Activated CD4-positive, alpha-beta memory T cell treated with anti-CD3 and anti-CD28 coated beads, Interleukin-2, amount 10 ng/mL, durations not matched to agents 7 days and 5 days (primary cell): ENCODE measurements at regions not wholly inside any gene's neighbourhood (a gene's known extent, or its start where the extent isn't known, plus 50 kb on each side); places are given as distances from the start of the nearest gene placed in this dataset.

Experiments used
- CTCF ChIA-PET: fragments of 350-600 bp; sonication (Branson Sonifier 250); formaldehyde crosslinking; loops from one replicate; lab custom pipeline; 2021; ENCODE audit warnings: antibody characterized with exemption, inconsistent platforms; lab: Charles Lee
- POLR2A ChIA-PET: fragments of 350-600 bp; sonication (Branson Sonifier 250); formaldehyde crosslinking; loops from one replicate; lab custom pipeline; 2021; ENCODE audit warnings: antibody characterized with exemption; lab: Charles Lee
- DNase-seq: peaks from one replicate; pipeline ENCODE4 v3.0.0-alpha.2; 2020
- H3K27ac Mint-ChIP-seq: one replicate; pipeline ENCODE4 v1.8.0; 2021; ENCODE audit warnings: mild to moderate bottlenecking, mixed read lengths
- H3K27me3 Mint-ChIP-seq: one replicate; pipeline ENCODE4 v1.8.0; 2021; ENCODE audit warnings: mixed read lengths
- H3K36me3 Mint-ChIP-seq: one replicate; pipeline ENCODE4 v1.8.0; 2021; ENCODE audit warnings: low read depth, mixed read lengths
- H3K4me1 Mint-ChIP-seq: one replicate; pipeline ENCODE4 v1.8.0; 2021; ENCODE audit warnings: mixed read lengths
- H3K4me3 Mint-ChIP-seq: one replicate; pipeline ENCODE4 v1.8.0; 2021; ENCODE audit warnings: mild to moderate bottlenecking, mixed read lengths
- H3K9me3 Mint-ChIP-seq: one replicate; pipeline ENCODE4 v1.8.0; 2021; ENCODE audit warnings: mixed read lengths

GRCh38 chr2:192887337-192887736, 692.6 kb upstream of the TMEFF2 start:
- CTCF ChIA-PET, result no interaction called here
- no peaks in the 10 kb centered on the region for H3K36me3 Mint-ChIP-seq

GRCh38 chr2:192886636-192887035, 691.9 kb upstream of the TMEFF2 start:
- no peaks in the 10 kb centered on the region for H3K36me3 Mint-ChIP-seq
- no peak for DNase-seq
- peaks cover 2% of the 10 kb centered on the region for H3K9me3 Mint-ChIP-seq
- no peak overlapping the region for H3K4me3 Mint-ChIP-seq
- H3K27ac Mint-ChIP-seq, result no peak overlapping the region
- ChIA-PET POLR2A (no interaction called here), CTCF (no interaction called here)
- no peaks in the 10 kb centered on the region for H3K27me3 Mint-ChIP-seq
- no peaks in the 10 kb centered on the region for H3K4me1 Mint-ChIP-seq

More at GRCh38 chr2:192887337-192887736, 692.6 kb upstream of the TMEFF2 start:
- no peak for DNase-seq
- H3K27ac Mint-ChIP-seq, result no peak overlapping the region
- H3K9me3 Mint-ChIP-seq, result peaks cover 2% of the 10 kb centered on the region
- no peak overlapping the region for H3K4me3 Mint-ChIP-seq
- POLR2A ChIA-PET, result no interaction called here
- H3K27me3 Mint-ChIP-seq, result no peaks in the 10 kb centered on the region
- no peaks in the 10 kb centered on the region for H3K4me1 Mint-ChIP-seq

DNA sequence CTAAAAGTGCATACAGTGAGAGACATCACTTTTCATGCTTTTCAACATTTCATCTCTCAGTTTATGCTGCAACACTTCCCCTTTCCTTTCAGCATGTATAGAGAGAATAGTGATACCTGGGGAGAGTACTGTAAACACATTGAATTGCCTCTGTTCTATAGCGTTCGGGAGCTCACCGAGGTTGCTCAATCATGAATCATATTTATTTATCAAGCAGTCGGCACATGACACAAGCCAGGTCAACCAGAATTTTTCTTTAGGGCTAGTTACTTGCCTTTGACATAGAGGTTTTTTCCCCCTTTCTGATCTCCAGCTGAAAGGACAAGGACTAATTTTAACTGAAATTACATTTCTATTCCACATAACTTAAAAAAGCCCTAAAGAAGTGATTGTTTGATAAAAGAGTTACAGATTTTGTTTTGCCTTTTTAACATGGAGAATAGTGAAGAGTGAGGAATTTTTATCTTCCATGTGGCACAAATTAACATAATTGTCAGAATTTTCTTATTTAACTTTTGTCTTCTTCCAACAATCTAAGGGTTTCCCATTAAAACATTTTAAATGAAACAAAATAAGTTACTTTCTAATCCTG, 690.9 kb upstream of the TMEFF2 start:
- H3K4me3 Mint-ChIP-seq, result no peak overlapping the region
- ChIA-PET POLR2A (no interaction called here), CTCF (no interaction called here)
- H3K9me3 Mint-ChIP-seq, result peaks cover 2% of the 10 kb centered on the region
- no peak for DNase-seq
- H3K27me3 Mint-ChIP-seq, result no peaks in the 10 kb centered on the region
- H3K36me3 Mint-ChIP-seq, result no peaks in the 10 kb centered on the region
- no peaks in the 10 kb centered on the region for H3K4me1 Mint-ChIP-seq
- no peak overlapping the region for H3K27ac Mint-ChIP-seq

- no peaks in the 10 kb centered on the region for H3K4me1 Mint-ChIP-seq
- H3K9me3 Mint-ChIP-seq, result no peaks in the 10 kb centered on the region
- H3K27ac Mint-ChIP-seq, result no peak overlapping the region
- no peaks in the 10 kb centered on the region for H3K36me3 Mint-ChIP-seq
- H3K4me3 Mint-ChIP-seq, result no peak overlapping the region
- ChIA-PET CTCF (no interaction called here), POLR2A (no interaction called here)
- no peak for DNase-seq
- H3K27me3 Mint-ChIP-seq, result no peaks in the 10 kb centered on the region
These were observed 682.4 kb upstream of the TMEFF2 start for GRCh38 chr2:192877159-192877558.

DNA sequence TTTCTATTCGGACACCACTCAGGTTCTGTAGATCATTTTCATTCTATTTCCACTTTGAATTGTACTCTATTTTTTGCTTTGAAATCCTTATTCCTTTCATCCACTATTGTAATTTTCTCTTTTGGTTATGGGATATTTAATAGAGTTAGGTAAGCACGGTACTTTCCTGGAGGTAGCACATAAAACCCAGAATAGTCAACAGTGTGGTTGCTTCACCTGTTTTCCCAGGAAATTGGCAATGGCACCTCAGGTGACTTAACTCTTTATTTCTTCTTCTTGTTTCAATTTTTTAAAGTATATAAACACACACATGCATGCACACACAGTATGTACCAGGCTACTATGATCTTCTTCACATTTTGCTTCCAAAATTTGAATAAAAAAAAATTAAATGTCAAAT, 682.0 kb upstream of the TMEFF2 start:
- POLR2A ChIA-PET, result no interaction called here
- no peak for DNase-seq
- Mint-ChIP-seq H3K27me3 (no peaks in the 10 kb centered on the region), H3K4me1 (no peaks in the 10 kb centered on the region), H3K9me3 (no peaks in the 10 kb centered on the region), H3K27ac (no peak overlapping the region), H3K4me3 (no peak overlapping the region), H3K36me3 (no peaks in the 10 kb centered on the region)
- CTCF ChIA-PET, result no interaction called here

DNA sequence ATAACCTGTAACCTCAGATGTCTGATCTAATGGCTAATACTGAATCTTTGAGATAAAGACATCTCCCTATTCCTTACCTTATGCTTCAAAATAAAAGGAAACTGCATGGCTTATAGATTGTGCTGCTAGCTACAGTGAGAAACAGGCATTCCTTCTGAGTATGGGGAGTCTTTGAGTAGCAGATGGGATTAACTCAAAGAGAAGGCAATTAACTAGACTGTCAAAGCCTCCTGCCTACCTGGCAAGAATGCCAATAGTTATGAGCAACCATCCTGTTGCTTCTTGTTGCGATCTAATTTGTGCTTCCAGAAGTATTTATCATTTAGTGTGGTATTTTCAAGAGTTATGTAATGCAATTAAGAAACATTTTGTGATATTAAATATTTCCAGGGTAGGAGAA, 660.0 kb upstream of the TMEFF2 start:
- no peak overlapping the region for H3K27ac Mint-ChIP-seq
- H3K27me3 Mint-ChIP-seq, result no peaks in the 10 kb centered on the region
- no peaks in the 10 kb centered on the region for H3K36me3 Mint-ChIP-seq
- H3K4me3 Mint-ChIP-seq, result no peak overlapping the region
- DNase-seq, result no peak
- CTCF ChIA-PET, result no interaction called here
- POLR2A ChIA-PET, result no interaction called here
- no peaks in the 10 kb centered on the region for H3K4me1 Mint-ChIP-seq
- H3K9me3 Mint-ChIP-seq, result no peaks in the 10 kb centered on the region

DNA sequence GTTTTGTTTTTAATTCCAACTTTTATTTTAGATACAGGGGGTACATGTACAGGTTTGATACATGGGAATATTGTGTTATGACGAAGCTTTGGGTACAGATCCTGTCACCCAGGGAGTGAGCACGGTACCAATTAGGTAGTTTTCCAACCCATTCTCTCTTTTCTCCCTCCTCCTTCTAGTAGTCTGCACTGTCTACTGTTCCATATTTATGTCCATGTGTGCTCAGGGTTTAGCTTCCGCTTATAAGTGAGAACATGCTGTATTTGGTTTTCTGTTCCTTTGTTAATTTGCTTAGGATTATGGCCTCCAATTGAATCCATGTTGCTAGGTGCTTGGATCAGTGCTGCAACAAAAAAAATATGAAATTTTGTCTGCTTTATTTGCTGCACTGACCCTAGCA, 659.3 kb upstream of the TMEFF2 start:
- no peak overlapping the region for H3K4me3 Mint-ChIP-seq
- H3K36me3 Mint-ChIP-seq, result no peaks in the 10 kb centered on the region
- no peaks in the 10 kb centered on the region for H3K4me1 Mint-ChIP-seq
- H3K27ac Mint-ChIP-seq, result no peak overlapping the region
- ChIA-PET CTCF (no interaction called here), POLR2A (no interaction called here)
- H3K9me3 Mint-ChIP-seq, result no peaks in the 10 kb centered on the region
- H3K27me3 Mint-ChIP-seq, result no peaks in the 10 kb centered on the region
- DNase-seq, result no peak

- H3K36me3 Mint-ChIP-seq, result no peaks in the 10 kb centered on the region
- no peak overlapping the region for H3K27ac Mint-ChIP-seq
- no peaks in the 10 kb centered on the region for H3K9me3 Mint-ChIP-seq
- no peak overlapping the region for H3K4me3 Mint-ChIP-seq
- CTCF ChIA-PET, result no interaction called here
- H3K4me1 Mint-ChIP-seq, result no peaks in the 10 kb centered on the region
- no peaks in the 10 kb centered on the region for H3K27me3 Mint-ChIP-seq
- no peak for DNase-seq
- POLR2A ChIA-PET, result no interaction called here
These were observed 634.2 kb upstream of the TMEFF2 start for GRCh38 chr2:192828947-192829346.

DNA sequence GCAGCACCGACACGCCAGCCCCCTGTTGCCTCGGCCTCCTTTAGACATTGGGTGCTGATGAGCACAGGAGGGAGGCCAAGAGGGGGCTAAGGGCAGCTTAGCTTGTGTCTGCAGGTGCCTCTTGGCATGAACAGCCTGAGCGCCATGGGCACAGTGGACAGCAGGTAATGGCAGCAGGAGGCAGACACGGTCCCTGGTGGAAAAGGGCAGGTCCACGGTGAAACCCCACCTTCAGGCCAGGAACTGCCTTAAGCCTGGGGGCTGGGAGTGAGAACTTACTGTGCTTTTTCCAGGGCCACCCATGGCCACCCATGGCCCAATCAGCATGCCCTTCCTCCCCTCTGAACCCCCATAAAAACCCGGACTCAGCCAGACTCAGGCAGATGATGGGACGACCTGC, 633.4 kb upstream of the TMEFF2 start:
- POLR2A ChIA-PET, result no interaction called here

DNA sequence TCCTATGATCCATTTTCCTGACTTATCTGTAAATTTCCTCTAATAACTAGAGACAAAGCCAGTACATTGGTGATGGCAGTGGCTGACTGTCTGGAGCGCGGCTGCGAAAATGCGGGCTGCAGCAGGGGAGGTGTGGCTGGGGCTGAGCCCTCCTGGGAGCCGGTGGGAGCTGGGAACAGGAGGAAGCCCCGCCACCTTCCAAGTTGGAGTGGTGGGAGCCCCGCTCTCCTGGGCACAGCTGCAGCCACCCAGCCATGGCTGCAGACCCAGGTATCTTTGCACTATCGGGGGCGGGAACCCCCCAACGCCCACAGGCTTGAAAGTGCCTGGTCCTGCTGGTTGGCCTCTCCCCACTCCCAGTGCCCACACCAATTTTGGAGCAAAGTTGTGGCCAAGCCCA, 633.0 kb upstream of the TMEFF2 start:
- DNase-seq, result no peak
- H3K27ac Mint-ChIP-seq, result no peak overlapping the region
- POLR2A ChIA-PET, result no interaction called here
- CTCF ChIA-PET, result no interaction called here
- H3K9me3 Mint-ChIP-seq, result no peaks in the 10 kb centered on the region
- H3K27me3 Mint-ChIP-seq, result no peaks in the 10 kb centered on the region
- no peaks in the 10 kb centered on the region for H3K36me3 Mint-ChIP-seq
- H3K4me3 Mint-ChIP-seq, result no peak overlapping the region
- H3K4me1 Mint-ChIP-seq, result no peaks in the 10 kb centered on the region

More for the DNA sequence above, 633.4 kb upstream of the TMEFF2 start:
- no peaks in the 10 kb centered on the region for H3K4me1 Mint-ChIP-seq
- no peaks in the 10 kb centered on the region for H3K36me3 Mint-ChIP-seq
- no peak for DNase-seq
- CTCF ChIA-PET, result no interaction called here
- no peaks in the 10 kb centered on the region for H3K9me3 Mint-ChIP-seq
- H3K27ac Mint-ChIP-seq, result no peak overlapping the region
- no peak overlapping the region for H3K4me3 Mint-ChIP-seq
- no peaks in the 10 kb centered on the region for H3K27me3 Mint-ChIP-seq

DNA sequence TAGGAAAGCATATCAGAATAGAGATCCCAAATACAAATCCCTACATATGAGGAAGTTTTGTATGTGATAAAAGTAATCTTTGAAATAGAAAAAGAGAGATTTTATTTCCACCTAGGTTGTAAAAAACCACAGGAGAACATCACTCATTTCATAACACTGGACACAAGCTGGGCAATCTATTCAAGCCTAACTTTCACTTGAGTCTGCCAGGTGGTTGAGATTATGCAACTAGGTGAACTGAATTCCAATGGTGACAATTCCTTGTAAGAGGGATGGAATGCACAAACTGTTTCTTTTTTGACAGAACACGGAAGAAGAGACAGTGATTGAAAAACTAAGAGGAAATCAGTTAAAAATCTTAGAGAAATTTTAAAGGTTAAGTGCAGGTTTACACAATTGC, 619.6 kb upstream of the TMEFF2 start:
- no peaks in the 10 kb centered on the region for H3K27me3 Mint-ChIP-seq

GRCh38 chr2:192813341-192813740, 618.6 kb upstream of the TMEFF2 start:
- ChIA-PET POLR2A (no interaction called here), CTCF (no interaction called here)
- Mint-ChIP-seq H3K36me3 (no peaks in the 10 kb centered on the region), H3K4me1 (no peaks in the 10 kb centered on the region), H3K27ac (no peak overlapping the region), H3K27me3 (no peaks in the 10 kb centered on the region), H3K9me3 (peaks cover 3% of the 10 kb centered on the region), H3K4me3 (no peak overlapping the region)
- DNase-seq, result no peak

More for the DNA sequence above, 619.6 kb upstream of the TMEFF2 start:
- no peak overlapping the region for H3K27ac Mint-ChIP-seq
- no peaks in the 10 kb centered on the region for H3K9me3 Mint-ChIP-seq
- POLR2A ChIA-PET, result no interaction called here
- H3K4me3 Mint-ChIP-seq, result no peak overlapping the region
- CTCF ChIA-PET, result no interaction called here
- H3K4me1 Mint-ChIP-seq, result no peaks in the 10 kb centered on the region
- no peaks in the 10 kb centered on the region for H3K36me3 Mint-ChIP-seq
- DNase-seq, result no peak

DNA sequence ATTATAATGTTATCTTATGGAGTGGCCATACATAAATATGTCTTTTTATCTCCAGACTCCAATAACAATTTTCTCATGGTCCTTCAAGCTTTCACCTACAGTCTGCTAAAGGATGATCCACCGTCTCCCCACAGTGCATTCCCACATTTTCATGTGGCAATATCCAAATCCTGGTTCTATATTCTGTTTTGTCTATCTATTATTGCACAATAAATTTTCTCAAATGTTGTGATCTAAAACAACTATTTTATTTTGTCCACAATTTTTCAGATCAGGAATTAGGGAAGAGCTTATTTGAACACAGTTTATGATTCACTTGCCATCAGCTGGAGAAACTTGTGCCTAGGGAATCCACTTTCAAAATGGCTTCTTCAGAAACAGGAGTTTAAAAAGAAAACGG, 614.4 kb upstream of the TMEFF2 start:
- H3K27ac Mint-ChIP-seq, result no peak overlapping the region
- POLR2A ChIA-PET, result no interaction called here

GRCh38 chr2:192783643-192784042, 588.9 kb upstream of the TMEFF2 start:
- Mint-ChIP-seq H3K9me3 (peaks cover 4% of the 10 kb centered on the region), H3K27ac (no peak overlapping the region), H3K27me3 (no peaks in the 10 kb centered on the region), H3K4me3 (no peak overlapping the region), H3K36me3 (no peaks in the 10 kb centered on the region), H3K4me1 (no peaks in the 10 kb centered on the region)
- no peak for DNase-seq
- ChIA-PET POLR2A (no interaction called here), CTCF (no interaction called here)

More for the DNA sequence above, 614.4 kb upstream of the TMEFF2 start:
- Mint-ChIP-seq H3K27me3 (no peaks in the 10 kb centered on the region), H3K9me3 (peaks cover 3% of the 10 kb centered on the region), H3K4me3 (no peak overlapping the region), H3K4me1 (no peaks in the 10 kb centered on the region), H3K36me3 (no peaks in the 10 kb centered on the region)
- CTCF ChIA-PET, result no interaction called here
- no peak for DNase-seq
